ENCODE measurements at regions not wholly inside any gene's neighbourhood (a gene's known extent, or its start where the extent isn't known, plus 50 kb on each side); places are given as distances from the start of the nearest gene placed in this dataset.

DNA sequence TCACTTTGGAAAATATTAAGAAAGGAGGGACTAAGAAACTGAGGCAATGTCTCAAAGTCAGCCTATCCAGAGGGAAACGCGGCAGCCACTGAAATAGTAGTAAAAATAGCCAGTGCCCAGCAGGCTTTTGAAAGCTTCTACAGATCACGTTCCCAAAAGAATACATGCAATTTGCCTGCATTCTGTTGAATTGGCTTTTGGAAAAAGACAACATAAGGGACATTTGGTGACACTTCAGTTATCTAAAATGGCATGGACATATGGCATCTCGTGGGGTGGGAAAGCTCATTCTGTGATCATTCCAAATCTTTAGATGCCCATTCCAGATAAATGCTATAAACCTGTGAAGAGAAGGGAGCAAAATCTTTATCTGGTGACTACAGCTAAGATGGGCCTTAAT lies 82.8 kb upstream of the PDE1C start:
- no peak for TF ChIP-seq EGR1 (IDR thresholded peaks at IDR 0.05; ENCODE audit: low read depth in 2 of 2)
- no peak for TF ChIP-seq JUND (IDR thresholded peaks at IDR 0.05)
- TF ChIP-seq, protein P1, sequence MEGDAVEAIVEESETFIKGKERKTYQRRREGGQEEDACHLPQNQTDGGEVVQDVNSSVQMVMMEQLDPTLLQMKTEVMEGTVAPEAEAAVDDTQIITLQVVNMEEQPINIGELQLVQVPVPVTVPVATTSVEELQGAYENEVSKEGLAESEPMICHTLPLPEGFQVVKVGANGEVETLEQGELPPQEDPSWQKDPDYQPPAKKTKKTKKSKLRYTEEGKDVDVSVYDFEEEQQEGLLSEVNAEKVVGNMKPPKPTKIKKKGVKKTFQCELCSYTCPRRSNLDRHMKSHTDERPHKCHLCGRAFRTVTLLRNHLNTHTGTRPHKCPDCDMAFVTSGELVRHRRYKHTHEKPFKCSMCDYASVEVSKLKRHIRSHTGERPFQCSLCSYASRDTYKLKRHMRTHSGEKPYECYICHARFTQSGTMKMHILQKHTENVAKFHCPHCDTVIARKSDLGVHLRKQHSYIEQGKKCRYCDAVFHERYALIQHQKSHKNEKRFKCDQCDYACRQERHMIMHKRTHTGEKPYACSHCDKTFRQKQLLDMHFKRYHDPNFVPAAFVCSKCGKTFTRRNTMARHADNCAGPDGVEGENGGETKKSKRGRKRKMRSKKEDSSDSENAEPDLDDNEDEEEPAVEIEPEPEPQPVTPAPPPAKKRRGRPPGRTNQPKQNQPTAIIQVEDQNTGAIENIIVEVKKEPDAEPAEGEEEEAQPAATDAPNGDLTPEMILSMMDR (IDR thresholded peaks at IDR 0.05; ENCODE audit: low read depth, low read length, missing input control): no peak
- no peak for TF ChIP-seq TAF1 (conservative IDR thresholded peaks at IDR 0.05)
- TF ChIP-seq HNF4G (IDR thresholded peaks at IDR 0.05): no peak
- TF ChIP-seq, protein P2, sequence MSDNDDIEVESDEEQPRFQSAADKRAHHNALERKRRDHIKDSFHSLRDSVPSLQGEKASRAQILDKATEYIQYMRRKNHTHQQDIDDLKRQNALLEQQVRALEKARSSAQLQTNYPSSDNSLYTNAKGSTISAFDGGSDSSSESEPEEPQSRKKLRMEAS (IDR thresholded peaks at IDR 0.05): no peak
- TF ChIP-seq RAD21 (IDR thresholded peaks at IDR 0.05): no peak
- TF ChIP-seq HNF4A (conservative IDR thresholded peaks at IDR 0.05): no peak
- no peak for TF ChIP-seq YY1 (IDR thresholded peaks at IDR 0.05)
- TF ChIP-seq SP1 (IDR thresholded peaks at IDR 0.05): no peak
- TF ChIP-seq RXRA (IDR thresholded peaks at IDR 0.05): no peak
- TF ChIP-seq, protein P3, sequence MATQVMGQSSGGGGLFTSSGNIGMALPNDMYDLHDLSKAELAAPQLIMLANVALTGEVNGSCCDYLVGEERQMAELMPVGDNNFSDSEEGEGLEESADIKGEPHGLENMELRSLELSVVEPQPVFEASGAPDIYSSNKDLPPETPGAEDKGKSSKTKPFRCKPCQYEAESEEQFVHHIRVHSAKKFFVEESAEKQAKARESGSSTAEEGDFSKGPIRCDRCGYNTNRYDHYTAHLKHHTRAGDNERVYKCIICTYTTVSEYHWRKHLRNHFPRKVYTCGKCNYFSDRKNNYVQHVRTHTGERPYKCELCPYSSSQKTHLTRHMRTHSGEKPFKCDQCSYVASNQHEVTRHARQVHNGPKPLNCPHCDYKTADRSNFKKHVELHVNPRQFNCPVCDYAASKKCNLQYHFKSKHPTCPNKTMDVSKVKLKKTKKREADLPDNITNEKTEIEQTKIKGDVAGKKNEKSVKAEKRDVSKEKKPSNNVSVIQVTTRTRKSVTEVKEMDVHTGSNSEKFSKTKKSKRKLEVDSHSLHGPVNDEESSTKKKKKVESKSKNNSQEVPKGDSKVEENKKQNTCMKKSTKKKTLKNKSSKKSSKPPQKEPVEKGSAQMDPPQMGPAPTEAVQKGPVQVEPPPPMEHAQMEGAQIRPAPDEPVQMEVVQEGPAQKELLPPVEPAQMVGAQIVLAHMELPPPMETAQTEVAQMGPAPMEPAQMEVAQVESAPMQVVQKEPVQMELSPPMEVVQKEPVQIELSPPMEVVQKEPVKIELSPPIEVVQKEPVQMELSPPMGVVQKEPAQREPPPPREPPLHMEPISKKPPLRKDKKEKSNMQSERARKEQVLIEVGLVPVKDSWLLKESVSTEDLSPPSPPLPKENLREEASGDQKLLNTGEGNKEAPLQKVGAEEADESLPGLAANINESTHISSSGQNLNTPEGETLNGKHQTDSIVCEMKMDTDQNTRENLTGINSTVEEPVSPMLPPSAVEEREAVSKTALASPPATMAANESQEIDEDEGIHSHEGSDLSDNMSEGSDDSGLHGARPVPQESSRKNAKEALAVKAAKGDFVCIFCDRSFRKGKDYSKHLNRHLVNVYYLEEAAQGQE (IDR thresholded peaks at IDR 0.05): no peak
- no peak for TF ChIP-seq FOXA1 (IDR thresholded peaks at IDR 0.05)
